H1 (cell line): ENCODE measurements at regions not wholly inside any gene's neighbourhood (a gene's known extent, or its start where the extent isn't known, plus 50 kb on each side); places are given as distances from the start of the nearest gene placed in this dataset.

Experiments
- CHD7 ChIP-seq: fragments of 300-600 bp; sonication (generic); IDR thresholded peaks from 2 replicates; pipeline ENCODE4 v1.7.1; 2012; ENCODE audit warnings: low read length, moderate library complexity, mild to moderate bottlenecking, inconsistent platforms; ENCODE audit not compliant: insufficient replicate concordance
- CREB1 ChIP-seq: IDR thresholded peaks from 2 replicates; pipeline ENCODE4 v1.6.1; 2012; ENCODE audit warnings: inconsistent platforms
- CTBP2 ChIP-seq: IDR thresholded peaks from 2 replicates; pipeline ENCODE4 v1.7.0; 2011; ENCODE audit warnings: borderline replicate concordance, mild to moderate bottlenecking, moderate library complexity, mixed read lengths, low read length; ENCODE audit not compliant: insufficient read depth, insufficient read length
- E2F6 ChIP-seq: IDR thresholded peaks from 2 replicates; pipeline ENCODE4 v1.6.1; 2012; ENCODE audit warnings: inconsistent platforms
- JUN ChIP-seq: IDR thresholded peaks from 2 replicates; pipeline ENCODE4 v1.6.1; 2011; ENCODE audit warnings: low read depth, mild to moderate bottlenecking, improper control_type of control experiment, low read length
- POLR2AphosphoS5 ChIP-seq: IDR thresholded peaks from 2 replicates; pipeline ENCODE4 v1.6.1; 2011; ENCODE audit warnings: low read depth, low read length
- POU5F1 ChIP-seq: IDR thresholded peaks from 2 replicates; pipeline ENCODE4 v1.6.1; 2011; ENCODE audit warnings: low read depth, mild to moderate bottlenecking, low read length, moderate library complexity
- RNF2 ChIP-seq: fragments of 200-900, 300-1000 bp; sonication (generic); IDR thresholded peaks from 2 replicates; pipeline ENCODE4 v1.7.1; 2016; ENCODE audit warnings: borderline replicate concordance, low read depth, mild to moderate bottlenecking, antibody characterized with exemption, low read length; ENCODE audit not compliant: poor library complexity, severe bottlenecking; ENCODE audit errors: missing control alignments
- SRF ChIP-seq: IDR thresholded peaks from 2 replicates; pipeline ENCODE4 v1.6.1; 2011; ENCODE audit warnings: mild to moderate bottlenecking, low read depth, low read length, moderate library complexity
- SUZ12 ChIP-seq: fragments of 200-600 bp; sonication (generic); IDR thresholded peaks from 2 replicates; pipeline ENCODE4 v1.6.1; 2012; ENCODE audit warnings: mild to moderate bottlenecking, inconsistent platforms, low read length, moderate library complexity, mixed read lengths
- YY1 ChIP-seq: IDR thresholded peaks from 2 replicates; pipeline ENCODE4 v1.6.1; 2011; ENCODE audit warnings: low read depth, mild to moderate bottlenecking, low read length

- TF ChIP-seq CHD7 (no peak), POU5F1 (no peak), RNF2 (no peak), SUZ12 (no peak), E2F6 (no peak), JUN (no peak), CTBP2 (no peak), SRF (no peak), YY1 (no peak), CREB1 (no peak), POLR2AphosphoS5 (no peak)
Observed at GRCh38 chr10:31751738-31752080, 176.9 kb downstream of the ARHGAP12 start (continued).
